OCI-LY3 (cell line): ENCODE measurements at regions not wholly inside any gene's neighbourhood (a gene's known extent, or its start where the extent isn't known, plus 50 kb on each side); places are given as distances from the start of the nearest gene placed in this dataset.
"Not testable (repeated sequence)": the region's sequence is repeated elsewhere in the genome, so short reads cannot be mapped to it uniquely, and the experiment has no call there.

Source experiments
- H2AFZ ChIP-seq: fragments of 200-600, 300-600 bp; shearing (Covaris generic); 2 replicates; pipeline ENCODE4 v1.6.0; 2014; ENCODE audit warnings: antibody characterized with exemption, low read depth, low read length
- H3K27ac ChIP-seq: fragments of 200-600, 300-600 bp; sonication (generic); 2 replicates; pipeline ENCODE4 v1.5.1; 2014; ENCODE audit warnings: mild to moderate bottlenecking, low read length, moderate library complexity, mixed read lengths
- H3K27me3 ChIP-seq: fragments of 200-600, 300-600 bp; sonication (generic); 2 replicates; pipeline ENCODE4 v1.6.1; 2014; ENCODE audit warnings: low read depth, low read length, mixed read lengths
- H3K36me3 ChIP-seq: fragments of 200-600, 300-600 bp; sonication (generic); replicated peaks from 2 replicates; pipeline ENCODE3; 2014; ENCODE audit warnings: low read depth, low read length, mixed read lengths
- H3K4me1 ChIP-seq: fragments of 300-600, 200-600 bp; sonication (generic); 2 replicates; pipeline ENCODE4 v1.6.1; 2014; ENCODE audit warnings: low read length, mixed read lengths
- H3K4me2 ChIP-seq: fragments of 200-600, 300-600 bp; sonication (generic); 2 replicates; pipeline ENCODE4 v1.6.1; 2014; ENCODE audit warnings: low read length, mixed read lengths
- H3K4me3 ChIP-seq: fragments of 300-600, 200-600 bp; sonication (generic); 2 replicates; pipeline ENCODE4 v1.5.1; 2014; ENCODE audit warnings: antibody characterized with exemption, mild to moderate bottlenecking, low read length, moderate library complexity
- H3K79me2 ChIP-seq: fragments of 300-600, 200-600 bp; shearing (Covaris generic); 2 replicates; pipeline ENCODE4 v1.6.1; 2014; ENCODE audit warnings: mild to moderate bottlenecking, low read length, mixed read lengths
- H3K9ac ChIP-seq: fragments of 300-600, 200-600 bp; shearing (Covaris generic); 2 replicates; pipeline ENCODE4 v1.6.0; 2014; ENCODE audit warnings: mild to moderate bottlenecking, low read length, moderate library complexity
- H3K9me3 ChIP-seq: fragments of 200-600, 300-600 bp; shearing (Covaris generic); 2 replicates; pipeline ENCODE4 v1.6.1; 2014; ENCODE audit warnings: low read length, mixed read lengths; ENCODE audit not compliant: insufficient read depth
- H4K20me1 ChIP-seq: fragments of 200-600, 300-600 bp; sonication (generic); 2 replicates; pipeline ENCODE4 v1.6.1; 2016; ENCODE audit warnings: low read length, mixed read lengths; ENCODE audit not compliant: insufficient read depth
- CTCF ChIP-seq: fragments of 200-600, 300-600 bp; sonication (generic); IDR thresholded peaks from 2 replicates; pipeline ENCODE4 v1.5.1; 2014; ENCODE audit warnings: antibody characterized with exemption, low read length, low read depth
- EZH2phosphoT487 ChIP-seq: fragments of 200-600 bp; shearing (Covaris generic); IDR thresholded peaks from 2 replicates; pipeline ENCODE4 v1.6.1; 2018; ENCODE audit warnings: antibody characterized with exemption, mixed run types, low read depth

- H3K79me2 ChIP-seq: no peaks in the 10 kb centered on the region
- no peak overlapping the region for H2AFZ ChIP-seq
- no peaks in the 10 kb centered on the region; the same call in 1 of the 2 replicates for H3K27me3 ChIP-seq
- H3K27ac ChIP-seq: no peak overlapping the region
- TF ChIP-seq EZH2phosphoT487: no peak
- TF ChIP-seq CTCF: no peak
- no peaks in the 10 kb centered on the region for H3K36me3 ChIP-seq
- no peaks in the 10 kb centered on the region for H3K9me3 ChIP-seq
- no peaks in the 10 kb centered on the region for H3K4me1 ChIP-seq
- H3K4me3 ChIP-seq: no peak overlapping the region
- H3K9ac ChIP-seq: no peak overlapping the region
- H4K20me1 ChIP-seq: no peaks in the 10 kb centered on the region
- H3K4me2 ChIP-seq: no peak overlapping the region
These were observed 183.2 kb upstream of the ZNF217 start for GRCh38 chr20:53776858-53777257.

- no peak overlapping the region for H3K4me3 ChIP-seq
- H3K4me2 ChIP-seq: no peak overlapping the region
- H3K4me1 ChIP-seq: no peaks in the 10 kb centered on the region
- no peaks in the 10 kb centered on the region for H3K9me3 ChIP-seq
- H3K36me3 ChIP-seq: no peaks in the 10 kb centered on the region
- no peak overlapping the region for H2AFZ ChIP-seq
- no peaks in the 10 kb centered on the region for H3K79me2 ChIP-seq
- no peaks in the 10 kb centered on the region; the same call in 1 of the 2 replicates for H3K27me3 ChIP-seq
- no peak overlapping the region for H3K9ac ChIP-seq
- H4K20me1 ChIP-seq: no peaks in the 10 kb centered on the region
- H3K27ac ChIP-seq: no peak overlapping the region
- TF ChIP-seq EZH2phosphoT487 (no peak), CTCF (no peak)
These were observed 181.0 kb upstream of the ZNF217 start for GRCh38 chr20:53774461-53775203.

GRCh38 chr20:53773792-53774401, 180.3 kb upstream of the ZNF217 start:
- no peaks in the 10 kb centered on the region for H4K20me1 ChIP-seq
- TF ChIP-seq EZH2phosphoT487 (no peak), CTCF (no peak)
- H3K4me1 ChIP-seq: no peaks in the 10 kb centered on the region
- no peaks in the 10 kb centered on the region for H3K79me2 ChIP-seq
- no peak overlapping the region for H3K27ac ChIP-seq
- no peaks in the 10 kb centered on the region for H3K36me3 ChIP-seq
- no peaks in the 10 kb centered on the region for H3K9me3 ChIP-seq
- no peak overlapping the region for H3K4me3 ChIP-seq
- no peak overlapping the region for H3K4me2 ChIP-seq
- no peaks in the 10 kb centered on the region; the same call in 1 of the 2 replicates for H3K27me3 ChIP-seq
- H2AFZ ChIP-seq: no peak overlapping the region
- H3K9ac ChIP-seq: no peak overlapping the region

GRCh38 chr20:53773066-53773791, 179.6 kb upstream of the ZNF217 start:
- not testable (repeated sequence) for H3K79me2 ChIP-seq, H3K9me3 ChIP-seq, H3K4me2 ChIP-seq, H3K36me3 ChIP-seq, H3K27me3 ChIP-seq, H3K9ac ChIP-seq, H3K4me3 ChIP-seq, H2AFZ ChIP-seq, H3K27ac ChIP-seq, H3K4me1 ChIP-seq, H4K20me1 ChIP-seq
